ENCODE measurements at regions not wholly inside any gene's neighbourhood (a gene's known extent, or its start where the extent isn't known, plus 50 kb on each side); places are given as distances from the start of the nearest gene placed in this dataset.
"Not testable (repeated sequence)": the region's sequence is repeated elsewhere in the genome, so short reads cannot be mapped to it uniquely, and the experiment has no call there.

DNA sequence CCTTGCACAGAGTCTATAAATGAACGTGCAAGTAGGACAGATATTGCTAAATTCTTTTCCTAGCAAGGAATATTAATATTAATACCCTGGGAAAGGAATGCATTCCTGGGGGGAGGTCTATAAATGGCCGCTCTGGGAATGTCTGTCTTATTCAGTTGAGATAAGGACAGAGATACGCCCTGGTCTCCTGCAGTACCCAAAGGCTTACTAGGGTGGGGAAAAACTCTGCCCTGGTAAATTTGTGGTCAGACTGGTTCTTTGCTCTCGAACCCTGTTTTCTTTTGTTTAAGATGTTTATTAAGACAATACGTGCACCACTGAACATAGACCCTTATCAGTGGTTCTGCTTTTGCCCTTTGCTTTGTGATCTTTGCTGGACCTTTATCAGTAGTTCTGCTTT, 122.0 kb downstream of the ART5 start:
- ATAC-seq (ENCODE audit: low FRiP score); DNase-seq (ENCODE audit: low spot score): not testable (repeated sequence)

GRCh38 chr11:3516934-3517567, 124.7 kb downstream of the ART5 start:
- DNase-seq (ENCODE audit: low spot score); ATAC-seq (ENCODE audit: low FRiP score): not testable (repeated sequence)

GRCh38 chr11:3516345-3516933, 125.4 kb downstream of the ART5 start:
- not testable (repeated sequence) for DNase-seq (ENCODE audit: low spot score)

DNA sequence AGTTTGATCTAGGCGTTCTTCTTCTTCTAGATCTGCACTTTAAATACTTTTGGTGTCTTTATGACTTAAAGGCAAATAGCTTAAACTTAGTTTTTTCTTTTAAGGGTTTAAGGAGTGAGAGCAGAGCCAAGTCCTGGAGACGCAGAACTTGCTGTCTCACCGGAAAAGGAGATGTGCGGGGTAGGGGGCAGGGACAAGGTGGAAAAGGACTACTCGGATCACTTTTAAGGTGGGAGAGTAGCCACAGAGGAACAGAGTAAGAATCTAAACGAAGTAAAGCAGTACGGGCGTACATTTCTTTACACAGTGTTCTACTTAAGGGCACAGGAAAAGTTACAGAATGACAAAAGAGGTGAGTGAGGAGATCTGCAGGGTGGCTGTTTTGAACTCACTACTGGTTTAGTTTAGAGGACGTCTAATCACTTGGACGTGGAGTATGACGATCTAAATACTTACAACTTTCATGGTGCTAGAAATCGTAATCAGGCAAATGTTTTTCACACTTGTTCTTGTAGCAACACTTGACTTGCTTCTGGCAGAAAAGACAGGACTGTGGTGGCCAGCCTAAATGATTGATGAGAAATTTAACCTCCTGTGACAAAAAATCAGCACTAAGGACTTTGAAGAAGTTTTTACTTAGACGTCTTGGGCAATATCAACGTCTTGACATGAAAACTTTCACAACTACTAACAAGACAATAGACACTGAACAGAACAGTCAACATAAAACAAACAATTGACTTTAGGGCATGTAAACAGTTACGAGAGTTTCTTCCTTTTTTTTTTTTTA, 127.0 kb downstream of the ART5 start:
- not testable (repeated sequence) for ATAC-seq (ENCODE audit: low FRiP score)

More at GRCh38 chr11:3516345-3516933, 125.4 kb downstream of the ART5 start:
- ATAC-seq (ENCODE audit: low FRiP score) = not testable (repeated sequence)

GRCh38 chr11:3513311-3513710, 128.5 kb downstream of the ART5 start:
- ATAC-seq (ENCODE audit: low FRiP score); DNase-seq (ENCODE audit: low spot score): not testable (repeated sequence)

More for the DNA sequence above, 127.0 kb downstream of the ART5 start:
- not testable (repeated sequence) for DNase-seq (ENCODE audit: low spot score)

GRCh38 chr11:3512751-3513150, 129.0 kb downstream of the ART5 start:
- not testable (repeated sequence) for ATAC-seq (ENCODE audit: low FRiP score); DNase-seq (ENCODE audit: low spot score)

GRCh38 chr11:3512133-3512703, 129.6 kb downstream of the ART5 start:
- not testable (repeated sequence) for DNase-seq (ENCODE audit: low spot score); ATAC-seq (ENCODE audit: low FRiP score)

DNA sequence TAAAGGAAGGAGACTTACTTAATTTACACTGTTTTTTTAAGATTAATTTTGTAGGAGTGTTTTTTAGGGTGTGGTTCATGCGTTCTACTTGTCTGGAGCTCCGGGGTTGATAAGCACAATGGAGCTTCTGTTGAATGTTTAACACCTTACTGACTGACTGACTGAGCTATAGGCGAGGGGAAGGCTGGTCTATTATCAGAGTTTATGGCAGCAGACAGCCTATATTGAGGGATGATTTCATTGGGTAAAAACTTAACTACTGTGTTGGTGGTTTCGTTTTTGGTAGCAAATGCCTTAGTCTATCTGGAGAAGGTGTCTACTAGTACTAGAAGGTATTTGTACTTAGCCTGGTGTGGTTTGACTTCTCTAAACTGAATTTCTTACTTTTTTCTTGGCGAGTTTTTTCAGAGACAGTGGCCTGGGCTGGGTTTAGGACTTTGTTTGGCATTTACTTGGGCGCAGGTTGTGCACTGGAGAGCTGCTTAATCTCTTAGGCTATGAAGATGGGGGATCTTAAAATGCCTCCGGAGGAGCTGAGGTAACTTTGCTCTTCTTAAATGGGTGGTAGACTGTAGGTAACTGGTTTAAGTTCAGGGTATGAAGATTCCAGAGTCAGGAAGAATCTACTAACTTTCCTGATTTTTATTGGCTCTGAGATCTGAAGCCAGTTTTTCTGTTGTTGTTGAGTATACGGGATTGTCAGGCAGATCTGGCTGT, 130.2 kb downstream of the ART5 start:
- ATAC-seq (ENCODE audit: low FRiP score); DNase-seq (ENCODE audit: low spot score): not testable (repeated sequence)

GRCh38 chr11:3509563-3509962, 130.6 kb upstream of the ZNF195 start:
- not testable (repeated sequence) for DNase-seq (ENCODE audit: low spot score); ATAC-seq (ENCODE audit: low FRiP score)

DNA sequence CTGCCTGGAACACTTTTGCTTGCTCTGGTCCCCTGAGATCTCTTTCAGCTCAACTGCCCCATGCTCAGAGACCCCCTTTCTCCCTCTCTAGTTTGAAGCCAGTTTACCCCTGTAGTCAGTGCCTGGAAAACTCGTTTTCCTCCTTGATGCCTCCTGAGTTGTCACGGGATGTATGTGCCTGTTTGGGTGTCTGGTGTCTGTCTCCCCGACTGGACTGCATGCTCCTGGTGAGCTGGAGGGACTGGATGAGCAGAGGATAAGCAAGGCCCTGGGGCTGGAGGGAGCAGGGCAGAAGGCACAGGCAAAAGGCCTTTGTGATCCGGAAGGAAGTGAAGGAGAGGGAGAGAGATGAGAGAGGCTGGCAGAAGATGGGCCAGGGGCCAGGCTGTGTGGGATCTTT, 120.3 kb upstream of the ZNF195 start:
- not testable (repeated sequence) for DNase-seq (ENCODE audit: low spot score); ATAC-seq (ENCODE audit: low FRiP score)

- ATAC-seq (ENCODE audit: low FRiP score) = not testable (repeated sequence)
Measured at GRCh38 chr11:3498356-3498755, 119.4 kb upstream of the ZNF195 start.

GRCh38 chr11:3493152-3493551, 114.2 kb upstream of the ZNF195 start:
- not testable (repeated sequence) for DNase-seq (ENCODE audit: low spot score); ATAC-seq (ENCODE audit: low FRiP score)

More at GRCh38 chr11:3498356-3498755, 119.4 kb upstream of the ZNF195 start:
- DNase-seq (ENCODE audit: low spot score) = not testable (repeated sequence)

DNA sequence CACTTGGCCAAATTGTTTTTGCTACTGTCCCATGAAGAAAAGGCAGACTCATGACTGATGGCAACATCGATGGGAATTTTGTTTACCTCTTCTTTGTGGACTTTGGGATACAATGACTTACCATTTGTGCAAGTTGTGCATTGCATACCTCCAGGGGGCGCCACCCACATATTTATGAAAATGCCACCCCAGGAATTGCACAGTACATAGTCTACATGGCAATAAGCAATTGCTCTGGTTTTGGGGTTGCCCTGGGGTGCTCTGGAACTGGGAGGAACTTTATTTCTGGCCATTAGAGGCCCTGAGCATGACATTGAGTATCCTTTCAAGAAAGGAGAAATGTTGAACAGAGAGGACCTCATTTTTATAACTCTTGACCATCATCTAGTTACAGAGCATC, 109.1 kb upstream of the ZNF195 start:
- not testable (repeated sequence) for ATAC-seq (ENCODE audit: low FRiP score); DNase-seq (ENCODE audit: low spot score)

- not testable (repeated sequence) for DNase-seq (ENCODE audit: low spot score); ATAC-seq (ENCODE audit: low FRiP score)
Measured at GRCh38 chr11:3485737-3486136, 106.8 kb upstream of the ZNF195 start.

GRCh38 chr11:3476937-3477885, 98.3 kb upstream of the ZNF195 start:
- not testable (repeated sequence) for DNase-seq (ENCODE audit: low spot score); ATAC-seq (ENCODE audit: low FRiP score)

- not testable (repeated sequence) for DNase-seq (ENCODE audit: low spot score); ATAC-seq (ENCODE audit: low FRiP score)
Measured at GRCh38 chr11:3476084-3476936, 97.4 kb upstream of the ZNF195 start.

- not testable (repeated sequence) for ATAC-seq (ENCODE audit: low FRiP score); DNase-seq (ENCODE audit: low spot score)
Measured at GRCh38 chr11:3468963-3469362, 90.0 kb upstream of the ZNF195 start.

Measured in omental fat pad (tissue), 1 donor.